OCI-LY3 (cell line): ENCODE measurements at regions not wholly inside any gene's neighbourhood (a gene's known extent, or its start where the extent isn't known, plus 50 kb on each side); places are given as distances from the start of the nearest gene placed in this dataset.
"Not testable (repeated sequence)": the region's sequence is repeated elsewhere in the genome, so short reads cannot be mapped to it uniquely, and the experiment has no call there.

Experiments
- H2AFZ ChIP-seq: fragments of 200-600, 300-600 bp; shearing (Covaris generic); 2 replicates; pipeline ENCODE4 v1.6.0; 2014; ENCODE audit warnings: antibody characterized with exemption, low read depth, low read length
- H3K27ac ChIP-seq: fragments of 200-600, 300-600 bp; sonication (generic); 2 replicates; pipeline ENCODE4 v1.5.1; 2014; ENCODE audit warnings: mild to moderate bottlenecking, low read length, moderate library complexity, mixed read lengths
- H3K27me3 ChIP-seq: fragments of 200-600, 300-600 bp; sonication (generic); 2 replicates; pipeline ENCODE4 v1.6.1; 2014; ENCODE audit warnings: low read depth, low read length, mixed read lengths
- H3K36me3 ChIP-seq: fragments of 200-600, 300-600 bp; sonication (generic); replicated peaks from 2 replicates; pipeline ENCODE3; 2014; ENCODE audit warnings: low read depth, low read length, mixed read lengths
- H3K4me1 ChIP-seq: fragments of 300-600, 200-600 bp; sonication (generic); 2 replicates; pipeline ENCODE4 v1.6.1; 2014; ENCODE audit warnings: low read length, mixed read lengths
- H3K4me2 ChIP-seq: fragments of 200-600, 300-600 bp; sonication (generic); 2 replicates; pipeline ENCODE4 v1.6.1; 2014; ENCODE audit warnings: low read length, mixed read lengths
- H3K4me3 ChIP-seq: fragments of 300-600, 200-600 bp; sonication (generic); 2 replicates; pipeline ENCODE4 v1.5.1; 2014; ENCODE audit warnings: antibody characterized with exemption, mild to moderate bottlenecking, low read length, moderate library complexity
- H3K79me2 ChIP-seq: fragments of 300-600, 200-600 bp; shearing (Covaris generic); 2 replicates; pipeline ENCODE4 v1.6.1; 2014; ENCODE audit warnings: mild to moderate bottlenecking, low read length, mixed read lengths
- H3K9ac ChIP-seq: fragments of 300-600, 200-600 bp; shearing (Covaris generic); 2 replicates; pipeline ENCODE4 v1.6.0; 2014; ENCODE audit warnings: mild to moderate bottlenecking, low read length, moderate library complexity
- H3K9me3 ChIP-seq: fragments of 200-600, 300-600 bp; shearing (Covaris generic); 2 replicates; pipeline ENCODE4 v1.6.1; 2014; ENCODE audit warnings: low read length, mixed read lengths; ENCODE audit not compliant: insufficient read depth
- H4K20me1 ChIP-seq: fragments of 200-600, 300-600 bp; sonication (generic); 2 replicates; pipeline ENCODE4 v1.6.1; 2016; ENCODE audit warnings: low read length, mixed read lengths; ENCODE audit not compliant: insufficient read depth
- CTCF ChIP-seq: fragments of 200-600, 300-600 bp; sonication (generic); IDR thresholded peaks from 2 replicates; pipeline ENCODE4 v1.5.1; 2014; ENCODE audit warnings: antibody characterized with exemption, low read length, low read depth
- EZH2phosphoT487 ChIP-seq: fragments of 200-600 bp; shearing (Covaris generic); IDR thresholded peaks from 2 replicates; pipeline ENCODE4 v1.6.1; 2018; ENCODE audit warnings: antibody characterized with exemption, mixed run types, low read depth

- no peaks in the 10 kb centered on the region for H3K27me3 ChIP-seq
- no peak overlapping the region for H3K9ac ChIP-seq
- H3K36me3 ChIP-seq, result no peaks in the 10 kb centered on the region
- no peak overlapping the region for H2AFZ ChIP-seq
- no peak overlapping the region for H3K27ac ChIP-seq
- no peak overlapping the region for H3K4me3 ChIP-seq
- no peak overlapping the region for H3K4me2 ChIP-seq
- no peaks in the 10 kb centered on the region for H3K4me1 ChIP-seq
- no peaks in the 10 kb centered on the region for H3K9me3 ChIP-seq
- no peaks in the 10 kb centered on the region for H3K79me2 ChIP-seq
- no peak for TF ChIP-seq CTCF
- no peak for TF ChIP-seq EZH2phosphoT487
- H4K20me1 ChIP-seq, result no peaks in the 10 kb centered on the region
Observed at GRCh38 chr1:30660241-30660640, 63.1 kb downstream of the MATN1 start.

GRCh38 chr1:30659702-30660101, 63.7 kb downstream of the MATN1 start:
- Histone ChIP-seq H3K79me2 (no peaks in the 10 kb centered on the region), H4K20me1 (no peaks in the 10 kb centered on the region), H3K4me3 (no peak overlapping the region), H3K4me1 (no peaks in the 10 kb centered on the region), H3K9me3 (no peaks in the 10 kb centered on the region), H2AFZ (no peak overlapping the region), H3K9ac (no peak overlapping the region), H3K4me2 (no peak overlapping the region), H3K36me3 (no peaks in the 10 kb centered on the region), H3K27me3 (no peaks in the 10 kb centered on the region), H3K27ac (no peak overlapping the region)
- no peak for TF ChIP-seq CTCF
- TF ChIP-seq EZH2phosphoT487, result no peak

GRCh38 chr1:30658375-30658774, 65.0 kb downstream of the MATN1 start:
- not testable (repeated sequence) for H3K4me1 ChIP-seq, H2AFZ ChIP-seq, H3K4me2 ChIP-seq, H3K4me3 ChIP-seq, H3K36me3 ChIP-seq, H3K79me2 ChIP-seq, H3K9me3 ChIP-seq, H4K20me1 ChIP-seq, H3K27me3 ChIP-seq, H3K27ac ChIP-seq, H3K9ac ChIP-seq

- H2AFZ ChIP-seq, result no peak overlapping the region
- no peak overlapping the region for H3K4me2 ChIP-seq
- no peak overlapping the region for H3K9ac ChIP-seq
- H3K36me3 ChIP-seq, result no peaks in the 10 kb centered on the region
- no peak overlapping the region for H3K27ac ChIP-seq
- no peaks in the 10 kb centered on the region for H3K79me2 ChIP-seq
- no peaks in the 10 kb centered on the region for H3K27me3 ChIP-seq
- H3K4me3 ChIP-seq, result no peak overlapping the region
- no peak for TF ChIP-seq EZH2phosphoT487
- TF ChIP-seq CTCF, result no peak
- no peaks in the 10 kb centered on the region for H3K9me3 ChIP-seq
- H3K4me1 ChIP-seq, result peaks cover 7% of the 10 kb centered on the region
- no peaks in the 10 kb centered on the region for H4K20me1 ChIP-seq
Observed at GRCh38 chr1:30658014-30658336, 65.4 kb downstream of the MATN1 start.
